ENCODE measurements at regions not wholly inside any gene's neighbourhood (a gene's known extent, or its start where the extent isn't known, plus 50 kb on each side); places are given as distances from the start of the nearest gene placed in this dataset.
A peak's percentile ranks its signal among the peaks of the same experiment; 100 is the strongest.

DNA sequence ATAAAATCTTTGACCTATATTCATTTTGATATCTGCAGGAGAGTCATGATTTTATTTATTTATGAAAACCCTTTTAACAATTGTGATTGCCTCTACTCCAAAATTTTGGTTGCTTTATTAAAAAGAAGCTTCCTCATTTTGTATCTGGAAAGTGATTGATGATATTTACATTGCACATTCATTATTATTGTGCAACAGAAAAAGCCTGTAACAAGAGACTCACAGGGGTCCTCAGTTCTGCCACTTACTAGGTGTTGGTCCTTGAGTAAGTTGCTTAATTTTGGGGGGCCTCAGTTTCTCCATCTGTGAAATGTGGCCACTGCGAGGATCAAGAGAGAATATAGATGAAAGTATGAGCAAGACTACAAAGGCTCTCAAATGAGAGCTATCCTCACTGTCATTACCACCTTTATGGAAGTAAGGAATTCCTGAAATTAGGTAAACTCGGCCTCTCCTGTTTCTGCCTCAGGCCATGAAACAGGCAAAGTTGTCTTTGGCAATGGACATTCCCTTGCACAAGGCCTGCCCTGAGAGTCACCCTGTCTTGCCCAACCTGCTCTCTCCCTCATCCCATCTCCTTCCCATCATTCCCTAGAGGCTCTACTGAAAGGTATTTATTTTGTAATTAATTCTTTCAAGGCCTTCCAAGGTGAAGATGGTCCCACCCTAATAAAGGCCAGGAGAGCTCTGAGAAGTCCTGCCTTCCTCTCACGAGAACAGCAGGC is 66.1 kb upstream of the ABLIM1 start:
- H3K9me3 ChIP-seq (ENCODE audit: control insufficient read depth, insufficient read depth, low read depth, low read length): no peaks in the 10 kb centered on the region; the same call in 1 of the 2 replicates
- ChIA-PET POLR2A (no interaction called here), CTCF (no interaction called here)
- DNase-seq (ENCODE audit: low read depth, low spot score) (no peak), ATAC-seq (no peak)
- in situ Hi-C loops (cut with HindIII; ENCODE audit: low pct_unique_long_range_greater_than_20kb, low sequenced_read_pairs): no loop called here
- peaks cover 89% of the 10 kb centered on the region for H3K4me1 ChIP-seq (ENCODE audit: control insufficient read depth, insufficient read depth, low read length)
- no peaks in the 10 kb centered on the region for H3K36me3 ChIP-seq (ENCODE audit: control insufficient read depth, insufficient read depth, low read length)
- BruUV-seq (replicated peaks): no TSS peak
- intact Hi-C loops (cut with micrococcal nuclease; ENCODE audit: unreplicated experiment): no loop called here
- no peak overlapping the region for H3K4me3 ChIP-seq (ENCODE audit: low read depth in 2 of 2, low read length in 2 of 2)
- peak overlapping the region; percentile 100 for H3K27ac ChIP-seq (ENCODE audit: low read length)
- TF ChIP-seq SIN3A (IDR thresholded peaks at IDR 0.05; ENCODE audit: borderline replicate concordance, insufficient read depth, low read depth, low read length): no peak
- no peak for TF ChIP-seq POLR2AphosphoS5 (IDR thresholded peaks at IDR 0.05; ENCODE audit: low read depth, low read length)
- no peak for TF ChIP-seq REST (IDR thresholded peaks at IDR 0.05; ENCODE audit: insufficient read depth in 1 of 2, low read depth in 2 of 2, low read length in 1 of 2)
- TF ChIP-seq TCF7L2 (IDR thresholded peaks at IDR 0.05; ENCODE audit: low read depth, low read length): no peak
- TF ChIP-seq CTCF (IDR thresholded peaks at IDR 0.05): no peak
- H3K27me3 ChIP-seq (ENCODE audit: control insufficient read depth, insufficient read depth, low read length): no peaks in the 10 kb centered on the region

DNA sequence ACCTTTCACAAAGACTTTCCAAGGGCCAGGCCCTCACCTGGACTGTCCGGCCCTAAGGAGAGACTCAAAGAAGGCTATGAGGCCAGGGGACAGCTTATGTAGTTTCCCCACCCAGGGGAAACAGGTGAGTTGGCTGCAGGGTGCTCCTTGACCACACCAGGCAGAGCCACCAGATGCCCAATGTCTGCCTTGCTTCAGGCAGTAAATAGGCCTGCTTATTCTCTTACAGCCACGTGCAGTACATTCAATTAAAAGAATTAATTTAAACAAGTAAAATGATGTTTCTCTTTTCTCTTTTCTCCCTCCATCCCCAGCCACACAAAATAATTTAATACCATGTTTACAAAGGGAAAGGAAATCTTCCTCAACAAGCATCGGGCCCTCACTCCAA is 66.6 kb upstream of the ABLIM1 start:
- no peak for ATAC-seq
- intact Hi-C loops (cut with micrococcal nuclease; ENCODE audit: unreplicated experiment): no loop called here

More for the DNA sequence above, 66.6 kb upstream of the ABLIM1 start:
- TF ChIP-seq SIN3A (IDR thresholded peaks at IDR 0.05; ENCODE audit: borderline replicate concordance, insufficient read depth, low read depth, low read length) (no peak), CTCF (IDR thresholded peaks at IDR 0.05) (no peak), POLR2AphosphoS5 (IDR thresholded peaks at IDR 0.05; ENCODE audit: low read depth, low read length) (no peak), REST (IDR thresholded peaks at IDR 0.05; ENCODE audit: insufficient read depth in 1 of 2, low read depth in 2 of 2, low read length in 1 of 2) (no peak), TCF7L2 (IDR thresholded peaks at IDR 0.05; ENCODE audit: low read depth, low read length) (no peak)
- no TSS peak for BruUV-seq (replicated peaks)
- H3K9me3 ChIP-seq (ENCODE audit: control insufficient read depth, insufficient read depth, low read depth, low read length): no peaks in the 10 kb centered on the region; the same call in 1 of the 2 replicates
- in situ Hi-C loops (cut with HindIII; ENCODE audit: low pct_unique_long_range_greater_than_20kb, low sequenced_read_pairs): no loop called here
- no peak overlapping the region for H3K4me3 ChIP-seq (ENCODE audit: low read depth in 2 of 2, low read length in 2 of 2)
- ChIA-PET POLR2A (no interaction called here), CTCF (no interaction called here)
- H3K36me3 ChIP-seq (ENCODE audit: control insufficient read depth, insufficient read depth, low read length): no peaks in the 10 kb centered on the region
- H3K27ac ChIP-seq (ENCODE audit: low read length): peak overlapping the region; percentile 100
- DNase-seq (ENCODE audit: low read depth, low spot score): no peak
- no peaks in the 10 kb centered on the region for H3K27me3 ChIP-seq (ENCODE audit: control insufficient read depth, insufficient read depth, low read length)
- peaks cover 89% of the 10 kb centered on the region for H3K4me1 ChIP-seq (ENCODE audit: control insufficient read depth, insufficient read depth, low read length)
